Brain microvascular endothelial cell (primary cell): ENCODE measurements at regions not wholly inside any gene's neighbourhood (a gene's known extent, or its start where the extent isn't known, plus 50 kb on each side); places are given as distances from the start of the nearest gene placed in this dataset.

Experiments used
- DNase-seq: peaks from one replicate; pipeline ENCODE4 v3.0.0-alpha.2; 2020
- H3K27ac ChIP-seq: fragments of 250-450 bp; sonication (Bioruptor Pico); 2 replicates; pipeline ENCODE4 v1.5.1; 2020; ENCODE audit warnings: mild to moderate bottlenecking, moderate library complexity
- H3K27me3 ChIP-seq: fragments of 250-450 bp; sonication (Bioruptor Pico); replicated peaks from 2 replicates; pipeline ENCODE4 v1.5.1; 2020; ENCODE audit warnings: mild to moderate bottlenecking
- H3K36me3 ChIP-seq: fragments of 250-450 bp; sonication (Bioruptor Pico); replicated peaks from 2 replicates; pipeline ENCODE4 v1.5.1; 2020; ENCODE audit warnings: mild to moderate bottlenecking
- H3K4me3 ChIP-seq: 2 replicates; pipeline ENCODE4 v1.5.1; 2011; ENCODE audit warnings: low read depth, mild to moderate bottlenecking, control low read depth, low read length, moderate library complexity
- CTCF ChIP-seq: IDR thresholded peaks from 2 replicates; pipeline ENCODE4 v1.5.1; 2011; ENCODE audit warnings: low read depth, mild to moderate bottlenecking, moderate library complexity, low read length, control low read depth, inconsistent platforms; ENCODE audit errors: missing control alignments
- in situ Hi-C: cut with HindIII; loops from 2 replicates; pipeline ENCODE4 v1.10.0; 2017; ENCODE audit warnings: low sequenced_read_pairs, low pct_ligation_motif_present

- DNase-seq, result no peak
- in situ Hi-C loops, result no loop called here
- no peak for TF ChIP-seq CTCF
- H3K27me3 ChIP-seq, result no peaks in the 10 kb centered on the region
- H3K36me3 ChIP-seq, result no peaks in the 10 kb centered on the region
- no peak overlapping the region for H3K27ac ChIP-seq
- no peak overlapping the region for H3K4me3 ChIP-seq
These were observed 669.8 kb upstream of the LRFN5 start for GRCh38 chr14:40936861-40937260.

GRCh38 chr14:40920380-40920779 lies 686.3 kb upstream of the LRFN5 start:
- H3K27me3 ChIP-seq, result no peaks in the 10 kb centered on the region
- H3K27ac ChIP-seq, result no peak overlapping the region
- no peak overlapping the region for H3K4me3 ChIP-seq
- no peak for TF ChIP-seq CTCF
- H3K36me3 ChIP-seq, result no peaks in the 10 kb centered on the region
- in situ Hi-C loops, result no loop called here
- DNase-seq, result no peak

- no peaks in the 10 kb centered on the region for H3K27me3 ChIP-seq
- DNase-seq, result no peak
- no peak overlapping the region for H3K27ac ChIP-seq
- no peak for TF ChIP-seq CTCF
- H3K4me3 ChIP-seq, result no peak overlapping the region
- no peaks in the 10 kb centered on the region for H3K36me3 ChIP-seq
- in situ Hi-C loops, result no loop called here
These were observed 695.5 kb upstream of the LRFN5 start for GRCh38 chr14:40911141-40911540.

- no peak for TF ChIP-seq CTCF
- DNase-seq, result no peak
- Histone ChIP-seq H3K27ac (no peak overlapping the region), H3K4me3 (no peak overlapping the region), H3K27me3 (no peaks in the 10 kb centered on the region), H3K36me3 (no peaks in the 10 kb centered on the region)
- in situ Hi-C loops, result no loop called here
These were observed 696.8 kb upstream of the LRFN5 start for GRCh38 chr14:40909906-40910305.

- no peak for DNase-seq
- TF ChIP-seq CTCF, result no peak
- in situ Hi-C loops, result no loop called here
These were observed 703.0 kb upstream of the LRFN5 start for GRCh38 chr14:40903709-40904108.

GRCh38 chr14:40899435-40899834 lies 707.2 kb upstream of the LRFN5 start:
- Histone ChIP-seq H3K36me3 (no peaks in the 10 kb centered on the region), H3K4me3 (no peak overlapping the region), H3K27ac (no peak overlapping the region), H3K27me3 (no peaks in the 10 kb centered on the region)
- DNase-seq, result no peak
- in situ Hi-C loops, result no loop called here
- TF ChIP-seq CTCF, result no peak

More at GRCh38 chr14:40903709-40904108, 703.0 kb upstream of the LRFN5 start:
- Histone ChIP-seq H3K27me3 (no peaks in the 10 kb centered on the region), H3K4me3 (no peak overlapping the region), H3K27ac (no peak overlapping the region), H3K36me3 (no peaks in the 10 kb centered on the region)
